OCI-LY1 (cell line): ENCODE measurements at regions not wholly inside any gene's neighbourhood (a gene's known extent, or its start where the extent isn't known, plus 50 kb on each side); places are given as distances from the start of the nearest gene placed in this dataset.

ENCODE experiments used
- H2AFZ ChIP-seq: fragments of 200-600 bp; sonication (generic), shearing (Covaris generic); 2 replicates; pipeline ENCODE4 v1.6.0; 2014; ENCODE audit warnings: antibody characterized with exemption, mild to moderate bottlenecking, low read length
- H3F3A ChIP-seq: fragments of 200-600 bp; sonication (generic), shearing (Covaris generic); 2 replicates; pipeline ENCODE4 v1.6.0; 2014; ENCODE audit warnings: mild to moderate bottlenecking, antibody characterized with exemption, low read length, moderate library complexity; ENCODE audit not compliant: insufficient read depth
- H3K27ac ChIP-seq: fragments of 200-600 bp; sonication (generic); 2 replicates; pipeline ENCODE4 v1.5.1; 2014; ENCODE audit warnings: low read length, mixed run types, mild to moderate bottlenecking, low read depth; ENCODE audit not compliant: poor library complexity, severe bottlenecking
- H3K27me3 ChIP-seq: fragments of 200-600 bp; sonication (generic); 2 replicates; pipeline ENCODE4 v1.6.0; 2014; ENCODE audit warnings: antibody characterized with exemption, mild to moderate bottlenecking, low read length, moderate library complexity; ENCODE audit not compliant: insufficient read depth
- H3K36me3 ChIP-seq: fragments of 200-600 bp; sonication (generic); 2 replicates; pipeline ENCODE4 v1.6.1; 2014; ENCODE audit warnings: mild to moderate bottlenecking, antibody characterized with exemption, low read length, moderate library complexity, mixed read lengths; ENCODE audit not compliant: insufficient read depth
- H3K4me1 ChIP-seq: fragments of 200-600 bp; sonication (generic); 2 replicates; pipeline ENCODE4 v1.5.1; 2014; ENCODE audit warnings: mild to moderate bottlenecking, low read length, moderate library complexity; ENCODE audit not compliant: insufficient read depth, severe bottlenecking
- H3K4me2 ChIP-seq: fragments of 200-600 bp; sonication (generic), shearing (Covaris generic); 2 replicates; pipeline ENCODE4 v1.6.1; 2014; ENCODE audit warnings: low read length
- H3K4me3 ChIP-seq: fragments of 200-600 bp; sonication (generic); 2 replicates; pipeline ENCODE4 v1.5.1; 2014; ENCODE audit warnings: low read length, low read depth, mild to moderate bottlenecking, mixed read lengths; ENCODE audit not compliant: poor library complexity, severe bottlenecking
- H3K79me2 ChIP-seq: fragments of 200-600 bp; shearing (Covaris generic); 2 replicates; pipeline ENCODE4 v1.6.1; 2016; ENCODE audit warnings: mixed run types, low read length, mixed read lengths; ENCODE audit not compliant: insufficient read depth
- H3K9ac ChIP-seq: fragments of 200-600 bp; sonication (generic), shearing (Covaris generic); 2 replicates; pipeline ENCODE4 v1.6.1; 2014; ENCODE audit warnings: mild to moderate bottlenecking, low read length, mixed read lengths
- H3K9me2 ChIP-seq: fragments of 200-600 bp; sonication (generic), shearing (Covaris generic); 2 replicates; pipeline ENCODE4 v1.6.1; 2014; ENCODE audit warnings: low read depth, mild to moderate bottlenecking, low read length, mixed read lengths
- H3K9me3 ChIP-seq: fragments of 200-600 bp; shearing (Covaris generic); 2 replicates; pipeline ENCODE4 v1.6.1; 2014; ENCODE audit warnings: low read length, mixed read lengths
- H4K20me1 ChIP-seq: fragments of 200-600 bp; sonication (generic), shearing (Covaris generic); 2 replicates; pipeline ENCODE4 v1.6.0; 2016; ENCODE audit warnings: mild to moderate bottlenecking, low read length; ENCODE audit not compliant: insufficient read depth
- EZH2 ChIP-seq: fragments of 200-600 bp; sonication (generic), shearing (Covaris generic); IDR thresholded peaks from 2 replicates; pipeline ENCODE4 v1.8.0; 2017; ENCODE audit warnings: borderline replicate concordance, mixed run types, mild to moderate bottlenecking, antibody characterized with exemption, low read length, moderate library complexity, mixed read lengths
- TF ChIP-seq, protein P1 (sequence below): fragments of 200-600 bp; sonication (generic), shearing (Covaris generic); IDR thresholded peaks from 2 replicates; pipeline ENCODE4 v1.5.1; 2017; ENCODE audit warnings: mild to moderate bottlenecking, antibody characterized with exemption, low read length, moderate library complexity, mixed read lengths

DNA sequence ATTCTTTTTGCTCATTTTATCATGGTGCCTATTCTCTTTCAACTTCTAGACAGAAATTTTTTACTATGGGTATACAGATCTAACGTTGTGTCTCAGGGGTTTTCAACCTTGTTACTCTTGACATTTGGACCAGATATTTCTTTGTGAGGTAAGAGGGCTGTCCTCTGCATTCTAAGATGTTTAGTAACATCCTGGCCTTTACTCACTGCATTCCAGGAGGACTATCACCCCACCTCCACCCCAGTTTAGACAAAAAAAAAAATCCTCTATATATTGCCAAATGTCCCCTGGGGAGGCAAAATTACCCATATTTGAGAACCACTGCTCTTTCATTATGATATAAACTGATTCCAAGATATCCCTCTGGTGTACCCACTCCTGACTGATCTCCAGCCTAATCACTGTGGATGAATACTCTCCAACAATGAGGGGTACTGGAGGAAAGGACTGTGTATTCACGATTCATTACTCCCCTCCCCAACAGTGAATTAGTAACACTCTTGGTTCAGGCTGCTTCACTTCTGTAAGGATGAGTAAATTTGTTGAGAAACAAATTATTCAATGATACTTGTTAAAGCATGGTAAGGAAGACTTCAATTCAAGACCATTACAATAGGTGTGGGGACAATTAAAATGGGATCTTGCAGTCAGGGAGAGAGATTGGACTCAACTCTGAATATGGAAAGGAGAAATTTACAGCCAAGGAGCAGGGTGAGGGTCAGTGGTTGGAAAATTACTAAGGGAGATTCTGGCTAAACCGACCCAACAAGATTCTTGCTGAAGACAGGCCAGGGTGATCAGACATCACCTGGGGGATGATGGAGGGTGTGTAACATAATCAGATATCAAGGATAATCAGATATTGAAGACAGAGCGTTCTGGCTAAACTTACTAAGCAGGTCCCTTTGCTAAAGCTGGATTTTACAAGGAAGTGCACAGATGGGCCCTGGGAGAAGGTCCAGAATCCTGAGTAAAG, 123.8 kb upstream of the DAZL start:
- H3K4me2 ChIP-seq: no peak overlapping the region
- no peaks in the 10 kb centered on the region for H3K4me1 ChIP-seq
- no peak overlapping the region for H3K9ac ChIP-seq
- no peaks in the 10 kb centered on the region for H3K27me3 ChIP-seq
- H3K27ac ChIP-seq: no peak overlapping the region
- H3F3A ChIP-seq: no peaks in the 10 kb centered on the region
- no peak overlapping the region for H2AFZ ChIP-seq
- H3K9me3 ChIP-seq: no peaks in the 10 kb centered on the region; the same call in 1 of the 2 replicates
- no peaks in the 10 kb centered on the region for H3K36me3 ChIP-seq
- TF ChIP-seq EZH2: no peak
- TF ChIP-seq, protein P1, sequence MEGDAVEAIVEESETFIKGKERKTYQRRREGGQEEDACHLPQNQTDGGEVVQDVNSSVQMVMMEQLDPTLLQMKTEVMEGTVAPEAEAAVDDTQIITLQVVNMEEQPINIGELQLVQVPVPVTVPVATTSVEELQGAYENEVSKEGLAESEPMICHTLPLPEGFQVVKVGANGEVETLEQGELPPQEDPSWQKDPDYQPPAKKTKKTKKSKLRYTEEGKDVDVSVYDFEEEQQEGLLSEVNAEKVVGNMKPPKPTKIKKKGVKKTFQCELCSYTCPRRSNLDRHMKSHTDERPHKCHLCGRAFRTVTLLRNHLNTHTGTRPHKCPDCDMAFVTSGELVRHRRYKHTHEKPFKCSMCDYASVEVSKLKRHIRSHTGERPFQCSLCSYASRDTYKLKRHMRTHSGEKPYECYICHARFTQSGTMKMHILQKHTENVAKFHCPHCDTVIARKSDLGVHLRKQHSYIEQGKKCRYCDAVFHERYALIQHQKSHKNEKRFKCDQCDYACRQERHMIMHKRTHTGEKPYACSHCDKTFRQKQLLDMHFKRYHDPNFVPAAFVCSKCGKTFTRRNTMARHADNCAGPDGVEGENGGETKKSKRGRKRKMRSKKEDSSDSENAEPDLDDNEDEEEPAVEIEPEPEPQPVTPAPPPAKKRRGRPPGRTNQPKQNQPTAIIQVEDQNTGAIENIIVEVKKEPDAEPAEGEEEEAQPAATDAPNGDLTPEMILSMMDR: no peak
- H3K4me3 ChIP-seq: no peak overlapping the region
- no peaks in the 10 kb centered on the region for H3K9me2 ChIP-seq
- H4K20me1 ChIP-seq: no peaks in the 10 kb centered on the region
- no peaks in the 10 kb centered on the region for H3K79me2 ChIP-seq

DNA sequence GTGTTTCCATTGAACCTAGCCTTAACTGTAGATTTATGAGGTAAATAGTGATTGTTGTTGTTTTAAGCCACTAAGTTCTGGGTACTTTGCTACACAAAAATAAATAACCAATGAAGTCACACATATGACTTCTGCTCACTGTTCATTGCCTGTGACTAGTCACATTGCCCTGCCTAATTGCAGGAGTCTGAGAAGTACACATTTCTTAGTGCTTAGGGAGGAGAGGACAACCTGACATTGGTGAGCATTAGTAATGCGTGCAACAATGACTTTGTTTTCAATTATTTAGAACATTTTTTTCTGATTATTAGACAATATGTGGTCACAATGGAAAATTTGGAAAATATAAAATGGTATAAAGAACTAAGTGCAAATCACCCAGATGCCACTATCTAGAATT, 133.2 kb upstream of the DAZL start:
- no peak overlapping the region for H3K4me3 ChIP-seq
- H3K4me2 ChIP-seq: no peak overlapping the region
- no peaks in the 10 kb centered on the region for H4K20me1 ChIP-seq
- H3K9ac ChIP-seq: no peak overlapping the region
- H3K36me3 ChIP-seq: no peaks in the 10 kb centered on the region
- H3F3A ChIP-seq: no peaks in the 10 kb centered on the region
- no peaks in the 10 kb centered on the region for H3K4me1 ChIP-seq
- no peaks in the 10 kb centered on the region for H3K79me2 ChIP-seq
- H2AFZ ChIP-seq: no peak overlapping the region
- peaks cover 18% of the 10 kb centered on the region for H3K9me3 ChIP-seq
- no peak overlapping the region for H3K27ac ChIP-seq
- H3K9me2 ChIP-seq: no peaks in the 10 kb centered on the region
- H3K27me3 ChIP-seq: no peaks in the 10 kb centered on the region
- no peak for TF ChIP-seq EZH2
- TF ChIP-seq, protein P1: no peak

DNA sequence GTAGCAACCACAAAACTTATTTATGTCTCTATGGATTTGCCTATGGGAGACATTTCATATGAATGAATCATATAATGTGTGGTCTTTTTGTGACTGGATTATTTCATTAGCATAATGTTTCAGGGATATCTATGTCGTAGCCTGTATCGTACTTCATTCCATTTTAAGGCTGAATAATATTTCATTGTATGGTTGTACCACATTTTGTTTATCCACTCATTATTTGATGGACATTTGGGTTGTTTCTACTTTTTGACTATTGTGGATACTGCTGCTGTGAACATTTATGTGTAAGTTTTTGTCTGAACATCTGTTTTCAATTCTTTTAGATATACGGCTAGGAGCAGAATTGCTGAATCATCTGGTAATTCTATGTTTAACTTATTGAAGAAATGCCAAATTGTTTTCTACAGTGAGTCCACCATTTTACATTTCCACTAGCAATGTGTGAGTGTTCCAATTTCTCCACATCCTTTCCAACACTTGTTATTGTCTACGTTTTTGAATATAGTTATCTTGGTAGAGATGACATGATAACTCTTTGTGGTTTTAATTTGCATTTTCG, 134.4 kb upstream of the DAZL start:
- Histone ChIP-seq H3K4me1 (no peaks in the 10 kb centered on the region), H3K27me3 (no peaks in the 10 kb centered on the region), H3K9me3 (peaks cover 18% of the 10 kb centered on the region), H2AFZ (no peak overlapping the region), H3F3A (no peaks in the 10 kb centered on the region), H3K4me3 (no peak overlapping the region), H3K9ac (no peak overlapping the region), H3K9me2 (no peaks in the 10 kb centered on the region), H3K36me3 (no peaks in the 10 kb centered on the region), H3K27ac (no peak overlapping the region), H4K20me1 (no peaks in the 10 kb centered on the region), H3K4me2 (no peak overlapping the region), H3K79me2 (no peaks in the 10 kb centered on the region)
- no peak for TF ChIP-seq EZH2
- TF ChIP-seq, protein P1: no peak
